Astrocyte (in vitro differentiated cells and primary cell): ENCODE measurements at regions not wholly inside any gene's neighbourhood (a gene's known extent, or its start where the extent isn't known, plus 50 kb on each side); places are given as distances from the start of the nearest gene placed in this dataset.

ENCODE experiments used
- DNase-seq: peaks from one replicate; pipeline ENCODE4 v3.0.0-alpha.2; 2010; ENCODE audit warnings: low read depth
- FAIRE-seq: peaks from 2 replicates; lab custom pipeline; 2011; peaks lifted over from hg19 to GRCh38; lab: Jason Lieb, UNC
- H2AFZ ChIP-seq: 2 replicates; pipeline ENCODE4 v1.6.0; 2012; ENCODE audit warnings: low read depth, low read length, inconsistent platforms
- H3K27ac ChIP-seq: 2 replicates; pipeline ENCODE4 v1.5.1; 2011; ENCODE audit warnings: low read depth, low read length, inconsistent platforms
- H3K27me3 ChIP-seq: 2 replicates; pipeline ENCODE4 v1.6.0; 2011; ENCODE audit warnings: low read length, inconsistent platforms; ENCODE audit not compliant: insufficient read depth
- H3K36me3 ChIP-seq: 2 replicates; pipeline ENCODE4 v1.5.1; 2011; ENCODE audit warnings: low read length, inconsistent platforms; ENCODE audit not compliant: insufficient read depth
- H3K4me1 ChIP-seq: 2 replicates; pipeline ENCODE4 v1.5.1; 2011; ENCODE audit warnings: low read length, inconsistent platforms; ENCODE audit not compliant: insufficient read depth
- H3K4me2 ChIP-seq: 2 replicates; pipeline ENCODE4 v1.6.0; 2012; ENCODE audit warnings: low read length, inconsistent platforms
- H3K4me3 ChIP-seq: 2 replicates; pipeline ENCODE4 v1.5.1; 2011; ENCODE audit warnings: low read depth, mild to moderate bottlenecking, low read length, inconsistent platforms; ENCODE audit not compliant: insufficient read depth
- H3K79me2 ChIP-seq: 2 replicates; pipeline ENCODE4 v1.6.0; 2012; ENCODE audit warnings: mild to moderate bottlenecking, low read length, inconsistent platforms; ENCODE audit not compliant: insufficient read depth
- H3K9ac ChIP-seq: 2 replicates; pipeline ENCODE4 v1.6.0; 2012; ENCODE audit warnings: mild to moderate bottlenecking, low read length, inconsistent platforms
- H3K9me3 ChIP-seq: 2 replicates; pipeline ENCODE4 v1.5.1; 2012; ENCODE audit warnings: low read depth, mild to moderate bottlenecking, low read length, inconsistent platforms; ENCODE audit not compliant: insufficient read depth
- H4K20me1 ChIP-seq: 2 replicates; pipeline ENCODE4 v1.6.0; 2012; ENCODE audit warnings: low read length, inconsistent platforms; ENCODE audit not compliant: insufficient read depth
- H3K27ac Mint-ChIP-seq: one replicate; pipeline ENCODE4 v1.8.0; 2021; ENCODE audit warnings: mild to moderate bottlenecking, mixed read lengths; ENCODE audit not compliant: unreplicated experiment
- H3K27me3 Mint-ChIP-seq: one replicate; pipeline ENCODE4 v1.8.0; 2021; ENCODE audit warnings: low read depth, mixed read lengths; ENCODE audit not compliant: unreplicated experiment
- H3K36me3 Mint-ChIP-seq: one replicate; pipeline ENCODE4 v1.8.0; 2021; ENCODE audit warnings: low read depth, mixed read lengths; ENCODE audit not compliant: unreplicated experiment
- H3K4me1 Mint-ChIP-seq: one replicate; pipeline ENCODE4 v1.8.0; 2021; ENCODE audit warnings: low read depth, mixed read lengths; ENCODE audit not compliant: unreplicated experiment
- H3K4me3 Mint-ChIP-seq: one replicate; pipeline ENCODE4 v1.8.0; 2021; ENCODE audit warnings: mild to moderate bottlenecking, moderate library complexity, mixed read lengths; ENCODE audit not compliant: unreplicated experiment
- H3K9me3 Mint-ChIP-seq: one replicate; pipeline ENCODE4 v1.8.0; 2021; ENCODE audit warnings: mild to moderate bottlenecking, mixed read lengths; ENCODE audit not compliant: unreplicated experiment
- CTCF ChIP-seq: IDR thresholded peaks from 2 replicates; pipeline ENCODE4 v1.5.1; 2011; ENCODE audit warnings: low read depth, mild to moderate bottlenecking, inconsistent platforms, low read length, moderate library complexity; ENCODE audit not compliant: insufficient read depth
- EZH2 ChIP-seq: IDR thresholded peaks from 2 replicates; pipeline ENCODE4 v1.6.1; 2012; ENCODE audit warnings: mild to moderate bottlenecking, low read length, inconsistent platforms; ENCODE audit not compliant: insufficient read depth

- Mint-ChIP-seq H3K27ac (no peak overlapping the region), H3K4me3 (no peak overlapping the region), H3K36me3 (no peaks in the 10 kb centered on the region), H3K4me1 (no peaks in the 10 kb centered on the region), H3K27me3 (peaks cover 2% of the 10 kb centered on the region), H3K9me3 (peaks cover 3% of the 10 kb centered on the region)
- H3K4me1 ChIP-seq, result no peaks in the 10 kb centered on the region
- H2AFZ ChIP-seq, result no peak overlapping the region
- FAIRE-seq, result no peak
- no peak overlapping the region for H3K4me3 ChIP-seq
- no peaks in the 10 kb centered on the region for H3K79me2 ChIP-seq
- no peak overlapping the region for H3K9ac ChIP-seq
- H4K20me1 ChIP-seq, result no peaks in the 10 kb centered on the region
- no peaks in the 10 kb centered on the region for H3K9me3 ChIP-seq
- no peak overlapping the region for H3K4me2 ChIP-seq
- H3K27me3 ChIP-seq, result no peaks in the 10 kb centered on the region
- no peak overlapping the region for H3K27ac ChIP-seq
- no peak for TF ChIP-seq CTCF
- TF ChIP-seq EZH2, result no peak
- DNase-seq, result no peak
- no peaks in the 10 kb centered on the region for H3K36me3 ChIP-seq
Measured at GRCh38 chr13:42389041-42389440, 117.1 kb downstream of the AKAP11 start.

GRCh38 chr13:42392180-42392579 is 120.2 kb downstream of the AKAP11 start:
- Histone ChIP-seq H2AFZ (no peak overlapping the region), H3K4me2 (no peak overlapping the region), H4K20me1 (no peaks in the 10 kb centered on the region), H3K27ac (no peak overlapping the region), H3K4me3 (no peak overlapping the region), H3K9ac (no peak overlapping the region), H3K9me3 (no peaks in the 10 kb centered on the region), H3K4me1 (no peaks in the 10 kb centered on the region), H3K36me3 (no peaks in the 10 kb centered on the region), H3K27me3 (peaks cover 2% of the 10 kb centered on the region), H3K79me2 (no peaks in the 10 kb centered on the region)
- no peak for FAIRE-seq
- no peak for TF ChIP-seq CTCF
- TF ChIP-seq EZH2, result no peak
- peaks cover 6% of the 10 kb centered on the region for H3K4me1 Mint-ChIP-seq
- H3K36me3 Mint-ChIP-seq, result peaks cover 2% of the 10 kb centered on the region
- H3K4me3 Mint-ChIP-seq, result no peak overlapping the region
- peaks cover 4% of the 10 kb centered on the region for H3K9me3 Mint-ChIP-seq
- H3K27ac Mint-ChIP-seq, result no peak overlapping the region
- no peak for DNase-seq
- H3K27me3 Mint-ChIP-seq, result peaks cover 2% of the 10 kb centered on the region

- Mint-ChIP-seq H3K4me1 (peaks cover 6% of the 10 kb centered on the region), H3K27me3 (peaks cover 2% of the 10 kb centered on the region), H3K9me3 (peaks cover 4% of the 10 kb centered on the region), H3K27ac (no peak overlapping the region), H3K36me3 (peaks cover 2% of the 10 kb centered on the region), H3K4me3 (no peak overlapping the region)
- no peaks in the 10 kb centered on the region for H3K79me2 ChIP-seq
- H3K36me3 ChIP-seq, result no peaks in the 10 kb centered on the region
- no peak overlapping the region for H3K27ac ChIP-seq
- no peak overlapping the region for H2AFZ ChIP-seq
- H3K9me3 ChIP-seq, result no peaks in the 10 kb centered on the region
- peak; percentile 2 for DNase-seq
- H3K4me1 ChIP-seq, result no peaks in the 10 kb centered on the region
- H3K4me2 ChIP-seq, result no peak overlapping the region
- no peak for FAIRE-seq
- peaks cover 7% of the 10 kb centered on the region for H3K27me3 ChIP-seq
- no peaks in the 10 kb centered on the region for H4K20me1 ChIP-seq
- H3K4me3 ChIP-seq, result no peak overlapping the region
- H3K9ac ChIP-seq, result no peak overlapping the region
- TF ChIP-seq EZH2, result no peak
- TF ChIP-seq CTCF, result no peak
Measured at GRCh38 chr13:42392716-42393572, 121.0 kb downstream of the AKAP11 start.
